NB4 (cell line): ENCODE measurements at regions not wholly inside any gene's neighbourhood (a gene's known extent, or its start where the extent isn't known, plus 50 kb on each side); places are given as distances from the start of the nearest gene placed in this dataset.

Source experiments
- POLR2A ChIP-seq: IDR thresholded peaks from 2 replicates; pipeline ENCODE4 v1.6.1; 2011; ENCODE audit warnings: mild to moderate bottlenecking; ENCODE audit not compliant: insufficient read length; ENCODE audit errors: extremely low read depth
- TF ChIP-seq, protein P1 (sequence below): IDR thresholded peaks from one replicate; pipeline ENCODE4 v1.5.1; 2012; ENCODE audit warnings: low read depth, low read length
- TF ChIP-seq, protein P2 (sequence below): IDR thresholded peaks from 2 replicates; pipeline ENCODE4 v1.6.1; 2011; ENCODE audit warnings: low read depth, low read length

DNA sequence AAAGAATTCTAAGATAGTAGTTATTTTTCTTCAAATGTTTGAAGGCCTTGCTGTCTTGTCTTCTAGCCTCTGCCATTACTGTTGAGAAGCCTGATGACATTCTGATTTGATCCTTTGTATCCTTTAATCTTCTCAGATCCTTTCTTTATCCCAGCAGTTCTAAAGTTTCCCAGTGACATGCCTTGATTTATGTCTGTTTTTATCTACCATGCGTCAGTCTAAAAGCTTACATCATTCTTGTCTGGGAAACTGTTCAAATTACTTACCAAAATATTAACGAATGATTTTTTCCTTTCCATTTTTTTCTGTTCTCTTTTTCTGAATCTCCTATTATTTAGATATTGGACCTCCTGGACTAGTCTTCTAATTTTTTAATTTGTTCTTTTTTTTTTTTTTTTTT lies 78.3 kb upstream of the HELT start:
- TF ChIP-seq, protein P1, sequence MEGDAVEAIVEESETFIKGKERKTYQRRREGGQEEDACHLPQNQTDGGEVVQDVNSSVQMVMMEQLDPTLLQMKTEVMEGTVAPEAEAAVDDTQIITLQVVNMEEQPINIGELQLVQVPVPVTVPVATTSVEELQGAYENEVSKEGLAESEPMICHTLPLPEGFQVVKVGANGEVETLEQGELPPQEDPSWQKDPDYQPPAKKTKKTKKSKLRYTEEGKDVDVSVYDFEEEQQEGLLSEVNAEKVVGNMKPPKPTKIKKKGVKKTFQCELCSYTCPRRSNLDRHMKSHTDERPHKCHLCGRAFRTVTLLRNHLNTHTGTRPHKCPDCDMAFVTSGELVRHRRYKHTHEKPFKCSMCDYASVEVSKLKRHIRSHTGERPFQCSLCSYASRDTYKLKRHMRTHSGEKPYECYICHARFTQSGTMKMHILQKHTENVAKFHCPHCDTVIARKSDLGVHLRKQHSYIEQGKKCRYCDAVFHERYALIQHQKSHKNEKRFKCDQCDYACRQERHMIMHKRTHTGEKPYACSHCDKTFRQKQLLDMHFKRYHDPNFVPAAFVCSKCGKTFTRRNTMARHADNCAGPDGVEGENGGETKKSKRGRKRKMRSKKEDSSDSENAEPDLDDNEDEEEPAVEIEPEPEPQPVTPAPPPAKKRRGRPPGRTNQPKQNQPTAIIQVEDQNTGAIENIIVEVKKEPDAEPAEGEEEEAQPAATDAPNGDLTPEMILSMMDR, result no peak
- TF ChIP-seq POLR2A, result no peak
- TF ChIP-seq, protein P2, sequence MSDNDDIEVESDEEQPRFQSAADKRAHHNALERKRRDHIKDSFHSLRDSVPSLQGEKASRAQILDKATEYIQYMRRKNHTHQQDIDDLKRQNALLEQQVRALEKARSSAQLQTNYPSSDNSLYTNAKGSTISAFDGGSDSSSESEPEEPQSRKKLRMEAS, result no peak
